KMS-11 (cell line): ENCODE measurements at regions not wholly inside any gene's neighbourhood (a gene's known extent, or its start where the extent isn't known, plus 50 kb on each side); places are given as distances from the start of the nearest gene placed in this dataset.

Source experiments
- H2AFZ ChIP-seq: fragments of 200-600 bp; sonication (generic); 2 replicates; pipeline ENCODE4 v1.6.1; 2016; ENCODE audit warnings: antibody characterized with exemption, mixed run types, low read depth
- H3K27ac ChIP-seq: fragments of 200-600 bp; sonication (generic); 2 replicates; pipeline ENCODE4 v1.6.1; 2016; ENCODE audit warnings: mild to moderate bottlenecking, mixed run types
- H3K27me3 ChIP-seq: fragments of 200-600 bp; sonication (generic); 2 replicates; pipeline ENCODE4 v1.6.1; 2017; ENCODE audit warnings: mild to moderate bottlenecking, low read depth, mixed run types, moderate library complexity; ENCODE audit not compliant: insufficient read depth
- H3K36me3 ChIP-seq: fragments of 200-600 bp; sonication (generic); 2 replicates; pipeline ENCODE4 v1.6.1; 2017; ENCODE audit warnings: mild to moderate bottlenecking, mixed run types; ENCODE audit not compliant: insufficient read depth
- H3K4me1 ChIP-seq: fragments of 200-600 bp; sonication (generic); 2 replicates; pipeline ENCODE4 v1.6.1; 2016; ENCODE audit warnings: mild to moderate bottlenecking, low read depth, mixed run types; ENCODE audit not compliant: poor library complexity, severe bottlenecking
- H3K4me2 ChIP-seq: fragments of 200-600 bp; sonication (generic); 2 replicates; pipeline ENCODE4 v1.7.0; 2016; ENCODE audit warnings: mild to moderate bottlenecking, mixed run types
- H3K4me3 ChIP-seq: fragments of 200-600 bp; sonication (generic); IDR thresholded peaks from 2 replicates; pipeline ENCODE4 v1.6.1; 2017; ENCODE audit warnings: low read depth, low read length, mixed read lengths; ENCODE audit not compliant: insufficient read depth
- H3K79me2 ChIP-seq: fragments of 200-600 bp; sonication (generic); 2 replicates; pipeline ENCODE4 v1.6.1; 2016; ENCODE audit warnings: low read depth, mixed run types; ENCODE audit not compliant: insufficient read depth
- H3K9ac ChIP-seq: fragments of 200-600 bp; sonication (generic); 2 replicates; pipeline ENCODE4 v1.6.1; 2016; ENCODE audit warnings: mild to moderate bottlenecking, mixed run types
- H4K20me1 ChIP-seq: fragments of 200-600 bp; sonication (generic); 2 replicates; pipeline ENCODE4 v1.6.1; 2016; ENCODE audit warnings: mild to moderate bottlenecking, mixed run types; ENCODE audit not compliant: insufficient read depth
- TF ChIP-seq, protein P1 (sequence below): fragments of 200-600 bp; sonication (generic); conservative IDR thresholded peaks from 2 replicates; pipeline ENCODE4 v1.6.1; 2017; ENCODE audit warnings: low read depth, mild to moderate bottlenecking, antibody characterized with exemption, low read length, moderate library complexity, mixed read lengths

DNA sequence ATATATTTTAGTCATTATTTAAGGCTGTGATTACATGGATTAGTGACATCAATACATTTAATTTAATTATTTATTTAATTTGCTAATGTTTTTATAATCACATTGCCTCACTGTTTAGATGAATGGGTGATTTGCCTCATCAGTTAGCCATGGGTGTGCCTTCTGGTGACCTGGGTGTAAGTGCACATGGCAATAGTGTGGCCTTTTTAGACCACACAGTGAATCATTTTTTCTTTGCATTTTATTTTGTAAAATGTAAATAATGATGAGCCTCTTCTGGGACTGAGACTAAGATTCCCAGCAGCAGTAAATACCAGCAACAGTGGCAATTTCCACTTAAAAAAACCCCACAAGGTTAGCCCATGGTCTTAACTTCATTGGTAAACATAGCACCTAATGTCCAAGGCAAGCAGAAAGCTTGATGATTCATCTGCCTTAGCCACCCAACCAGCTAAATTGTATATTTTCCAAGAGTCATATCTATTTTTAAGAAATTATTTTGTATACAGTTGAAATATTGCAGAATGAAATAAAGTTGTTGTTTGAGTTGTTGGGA, 235.9 kb upstream of the NOVA1 start:
- Histone ChIP-seq H3K79me2 (no peaks in the 10 kb centered on the region), H3K9ac (no peak overlapping the region), H4K20me1 (no peaks in the 10 kb centered on the region), H3K4me2 (no peak overlapping the region), H2AFZ (no peak overlapping the region), H3K27ac (no peak overlapping the region), H3K27me3 (no peaks in the 10 kb centered on the region), H3K36me3 (no peaks in the 10 kb centered on the region), H3K4me1 (no peaks in the 10 kb centered on the region), H3K4me3 (no peak overlapping the region)
- TF ChIP-seq, protein P1, sequence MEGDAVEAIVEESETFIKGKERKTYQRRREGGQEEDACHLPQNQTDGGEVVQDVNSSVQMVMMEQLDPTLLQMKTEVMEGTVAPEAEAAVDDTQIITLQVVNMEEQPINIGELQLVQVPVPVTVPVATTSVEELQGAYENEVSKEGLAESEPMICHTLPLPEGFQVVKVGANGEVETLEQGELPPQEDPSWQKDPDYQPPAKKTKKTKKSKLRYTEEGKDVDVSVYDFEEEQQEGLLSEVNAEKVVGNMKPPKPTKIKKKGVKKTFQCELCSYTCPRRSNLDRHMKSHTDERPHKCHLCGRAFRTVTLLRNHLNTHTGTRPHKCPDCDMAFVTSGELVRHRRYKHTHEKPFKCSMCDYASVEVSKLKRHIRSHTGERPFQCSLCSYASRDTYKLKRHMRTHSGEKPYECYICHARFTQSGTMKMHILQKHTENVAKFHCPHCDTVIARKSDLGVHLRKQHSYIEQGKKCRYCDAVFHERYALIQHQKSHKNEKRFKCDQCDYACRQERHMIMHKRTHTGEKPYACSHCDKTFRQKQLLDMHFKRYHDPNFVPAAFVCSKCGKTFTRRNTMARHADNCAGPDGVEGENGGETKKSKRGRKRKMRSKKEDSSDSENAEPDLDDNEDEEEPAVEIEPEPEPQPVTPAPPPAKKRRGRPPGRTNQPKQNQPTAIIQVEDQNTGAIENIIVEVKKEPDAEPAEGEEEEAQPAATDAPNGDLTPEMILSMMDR = no peak

DNA sequence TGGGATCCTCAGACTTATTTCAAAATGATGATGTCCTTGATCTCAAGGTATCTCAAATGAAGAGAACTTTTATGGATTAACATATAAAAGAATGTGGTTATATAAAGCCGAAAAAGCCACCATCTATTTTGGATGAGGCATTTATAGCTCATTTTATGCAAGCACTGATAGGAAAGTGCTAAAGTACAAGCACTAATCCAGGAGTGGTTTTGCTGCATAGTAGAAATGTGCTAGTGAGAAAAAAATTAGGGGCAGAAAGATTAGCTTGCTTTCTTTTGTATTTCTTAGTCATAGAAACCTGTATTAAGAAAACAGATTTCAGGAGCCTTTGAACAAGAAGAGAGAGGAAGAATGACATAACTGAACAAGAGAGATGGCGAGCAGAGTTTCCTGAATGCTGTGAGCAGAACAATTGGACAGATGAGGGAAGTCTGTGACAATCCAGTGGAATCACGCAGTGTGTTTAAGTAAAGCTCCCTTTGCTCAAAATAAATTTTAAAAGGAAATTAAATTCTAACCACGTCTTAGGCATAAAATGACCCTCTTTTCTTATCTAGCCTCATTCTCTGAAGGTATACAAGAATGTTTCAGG, 238.2 kb upstream of the NOVA1 start:
- no peaks in the 10 kb centered on the region for H3K79me2 ChIP-seq
- H3K9ac ChIP-seq = no peak overlapping the region
- H3K4me1 ChIP-seq = no peaks in the 10 kb centered on the region
- H3K36me3 ChIP-seq = no peaks in the 10 kb centered on the region
- H3K4me2 ChIP-seq = no peak overlapping the region
- no peaks in the 10 kb centered on the region for H3K27me3 ChIP-seq
- H3K27ac ChIP-seq = no peak overlapping the region
- H4K20me1 ChIP-seq = no peaks in the 10 kb centered on the region
- no peak overlapping the region for H3K4me3 ChIP-seq
- TF ChIP-seq, protein P1 = no peak
- no peak overlapping the region for H2AFZ ChIP-seq

DNA sequence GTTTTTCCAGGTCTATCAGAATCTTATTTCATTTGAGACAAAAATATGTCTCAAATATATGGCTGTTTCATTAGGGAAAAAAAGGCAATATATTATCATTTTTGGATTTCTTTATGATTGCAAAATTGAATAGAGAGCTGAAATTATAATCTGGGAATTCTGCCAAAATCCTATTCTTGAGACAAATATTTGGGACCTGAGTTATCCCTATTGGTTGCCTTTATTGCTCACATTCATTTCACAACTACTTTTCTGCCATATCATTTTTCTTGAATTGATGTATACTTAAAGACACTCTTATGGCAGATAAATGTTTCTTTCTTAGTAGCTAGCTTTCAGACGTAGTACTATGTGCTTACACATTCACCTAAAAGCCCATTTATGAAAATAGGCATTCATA, 241.6 kb upstream of the NOVA1 start:
- H4K20me1 ChIP-seq = no peaks in the 10 kb centered on the region
- H2AFZ ChIP-seq = no peak overlapping the region
- no peak overlapping the region for H3K27ac ChIP-seq
- no peaks in the 10 kb centered on the region for H3K36me3 ChIP-seq
- no peaks in the 10 kb centered on the region for H3K79me2 ChIP-seq
- H3K4me2 ChIP-seq = no peak overlapping the region
- H3K4me1 ChIP-seq = no peaks in the 10 kb centered on the region
- no peaks in the 10 kb centered on the region for H3K27me3 ChIP-seq
- no peak overlapping the region for H3K4me3 ChIP-seq
- no peak overlapping the region for H3K9ac ChIP-seq
- TF ChIP-seq, protein P1 = no peak

DNA sequence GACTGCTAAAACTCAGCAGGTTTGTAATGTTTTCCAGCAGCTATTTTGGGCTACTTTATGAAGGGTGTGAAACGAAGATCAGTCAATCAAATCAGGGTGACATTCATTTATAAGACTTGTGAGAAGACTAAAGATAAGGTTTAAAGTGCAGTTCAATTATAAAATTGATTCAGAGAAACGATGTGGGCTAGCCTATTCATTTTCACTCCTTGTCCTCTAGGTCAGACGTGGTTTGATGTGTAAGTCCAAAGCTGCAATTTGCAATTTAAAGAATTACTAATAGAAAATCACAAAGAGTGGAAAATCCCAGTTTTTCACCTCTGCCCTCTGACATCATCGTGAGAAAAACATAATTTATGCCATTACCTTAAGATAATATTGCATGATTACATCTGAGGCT, 243.5 kb upstream of the NOVA1 start:
- Histone ChIP-seq H3K27me3 (no peaks in the 10 kb centered on the region), H3K4me3 (no peak overlapping the region), H3K36me3 (no peaks in the 10 kb centered on the region), H3K9ac (no peak overlapping the region), H3K4me2 (no peak overlapping the region), H3K27ac (no peak overlapping the region), H3K4me1 (no peaks in the 10 kb centered on the region), H4K20me1 (no peaks in the 10 kb centered on the region), H3K79me2 (no peaks in the 10 kb centered on the region), H2AFZ (no peak overlapping the region)
- TF ChIP-seq, protein P1 = no peak
